HG02938 (cell line): ENCODE measurements at regions not wholly inside any gene's neighbourhood (a gene's known extent, or its start where the extent isn't known, plus 50 kb on each side); places are given as distances from the start of the nearest gene placed in this dataset.
"Not testable (repeated sequence)": the region's sequence is repeated elsewhere in the genome, so short reads cannot be mapped to it uniquely, and the experiment has no call there.

Experiments
- ATAC-seq: cut with Tn5 transposase; IDR thresholded peaks from one replicate; pipeline ENCODE4 v1.9.1; 2021; ENCODE audit warnings: mild to moderate bottlenecking, moderate library complexity; ENCODE audit not compliant: unreplicated experiment

GRCh38 chr4:187715466-187715865 lies 280.1 kb upstream of the ZFP42 start:
- no peak for ATAC-seq

DNA sequence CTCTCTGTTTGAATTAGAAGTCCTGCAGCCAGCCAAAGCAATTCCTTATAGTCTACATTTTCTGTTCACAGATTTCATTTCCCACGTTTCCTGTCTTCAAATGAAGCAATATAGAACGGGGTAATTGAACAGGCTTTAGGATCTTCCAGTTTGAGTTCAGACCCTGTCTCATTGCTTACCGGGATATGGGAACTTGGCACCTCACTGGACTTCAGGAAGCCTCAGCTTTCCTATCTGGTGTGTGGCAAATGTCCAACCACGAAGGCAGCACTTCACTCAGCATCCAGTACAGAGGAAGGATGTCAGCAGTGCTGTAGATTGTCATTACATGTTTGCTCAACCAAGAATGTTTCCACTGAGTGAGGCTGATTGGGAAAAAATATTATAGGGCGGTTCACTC lies 271.1 kb upstream of the ZFP42 start:
- no peak for ATAC-seq

DNA sequence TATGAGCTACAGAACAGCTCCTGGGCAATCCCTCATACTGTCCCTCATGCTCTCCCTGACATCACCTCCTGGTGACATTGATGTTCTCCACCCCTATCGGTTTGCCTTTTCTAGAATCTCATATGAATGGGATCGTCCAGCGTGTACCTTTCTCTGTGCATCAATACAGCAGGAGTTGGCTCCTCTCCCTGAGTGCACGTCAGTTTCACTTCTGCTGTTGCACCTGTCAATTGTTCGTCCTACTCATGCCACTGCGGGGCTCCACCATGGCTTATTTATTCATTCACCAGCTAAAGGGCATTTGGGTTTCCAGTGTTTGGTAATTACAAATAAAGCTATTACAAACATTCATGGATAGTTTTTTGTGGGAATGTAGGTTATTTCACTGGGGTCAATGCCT lies 269.1 kb upstream of the ZFP42 start:
- ATAC-seq, result no peak

GRCh38 chr4:187732524-187732923 lies 263.0 kb upstream of the ZFP42 start:
- ATAC-seq, result no peak

- no peak for ATAC-seq
Observed at GRCh38 chr4:187739771-187740170, 255.8 kb upstream of the ZFP42 start.

GRCh38 chr4:187744911-187745310 lies 250.7 kb upstream of the ZFP42 start:
- no peak for ATAC-seq

GRCh38 chr4:187750652-187751051 lies 244.9 kb upstream of the ZFP42 start:
- not testable (repeated sequence) for ATAC-seq

DNA sequence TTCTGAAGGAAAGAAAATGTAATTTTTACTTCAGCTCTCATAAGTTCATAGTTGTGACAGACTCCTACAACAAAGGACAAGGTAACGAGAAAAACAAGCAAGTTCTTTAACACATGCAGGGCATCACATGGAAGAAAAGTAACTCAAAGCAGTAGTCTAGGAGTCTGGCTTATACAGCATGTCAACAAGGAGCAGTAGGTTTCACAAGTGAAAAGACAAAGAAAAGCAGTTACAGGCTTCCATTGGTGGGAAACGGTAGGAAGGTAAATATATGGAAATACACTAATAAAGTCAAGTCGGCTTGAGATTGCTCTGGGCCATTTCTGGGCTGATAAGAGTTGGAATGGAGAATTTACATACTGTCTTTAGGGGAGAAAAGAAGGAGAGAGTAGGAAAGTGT lies 228.4 kb upstream of the ZFP42 start:
- no peak for ATAC-seq

- no peak for ATAC-seq
Observed at GRCh38 chr4:187767687-187768086, 227.9 kb upstream of the ZFP42 start.

DNA sequence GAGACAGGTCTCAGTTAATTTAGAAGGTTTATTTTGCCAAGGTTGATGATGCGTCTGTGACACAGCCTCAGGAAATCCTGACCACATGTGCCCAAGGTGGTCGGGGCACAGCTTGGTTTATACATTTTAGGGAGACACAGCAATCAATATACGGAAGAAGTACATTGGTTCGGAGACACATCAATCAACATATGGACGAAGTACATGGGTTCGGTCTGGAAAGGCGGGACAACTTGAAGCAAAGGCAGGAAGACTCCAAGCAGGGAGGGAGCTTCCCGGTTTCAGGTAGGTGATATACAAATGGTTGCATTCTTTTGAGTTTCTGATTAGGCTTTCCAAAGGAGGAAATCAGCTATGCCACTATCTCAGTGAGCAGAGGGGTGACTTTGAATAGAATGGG lies 225.2 kb upstream of the ZFP42 start:
- ATAC-seq, result no peak

- ATAC-seq, result no peak
Observed at GRCh38 chr4:187777954-187778353, 217.6 kb upstream of the ZFP42 start.

GRCh38 chr4:187780070-187780469 lies 215.5 kb upstream of the ZFP42 start:
- ATAC-seq, result no peak

DNA sequence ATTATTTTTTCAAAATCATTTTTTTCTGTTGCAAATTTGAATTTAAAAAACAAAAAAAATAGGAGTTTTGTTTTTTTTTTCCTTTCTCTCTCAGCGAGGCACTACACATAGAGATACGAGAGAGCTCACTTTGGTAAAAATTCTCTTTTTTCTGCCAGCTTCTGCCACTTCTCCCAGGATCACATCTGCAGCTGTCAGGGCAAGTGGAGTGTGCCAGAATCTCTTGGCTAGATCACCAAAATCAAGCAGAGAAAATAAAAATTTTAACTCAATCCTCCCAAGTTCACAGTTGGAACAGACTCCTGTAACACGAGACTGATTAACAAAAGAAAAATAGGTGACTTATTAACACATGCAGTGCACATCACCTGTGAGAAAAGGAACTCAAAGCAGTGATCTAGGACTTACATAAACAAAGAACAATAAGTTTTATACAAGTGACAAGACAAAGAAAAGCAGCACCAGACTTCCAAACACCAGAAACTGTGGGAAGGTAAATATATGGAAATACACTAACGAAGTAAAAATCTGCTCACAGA lies 213.2 kb upstream of the ZFP42 start:
- no peak for ATAC-seq

- ATAC-seq, result no peak
Observed at GRCh38 chr4:187786190-187786589, 209.4 kb upstream of the ZFP42 start.

GRCh38 chr4:187789078-187789477 lies 206.5 kb upstream of the ZFP42 start:
- ATAC-seq, result no peak

- ATAC-seq, result no peak
Observed at GRCh38 chr4:187795737-187796136, 199.8 kb upstream of the ZFP42 start.

GRCh38 chr4:187798385-187798784 lies 197.2 kb upstream of the ZFP42 start:
- ATAC-seq, result no peak

GRCh38 chr4:187799735-187800134 lies 195.8 kb upstream of the ZFP42 start:
- ATAC-seq, result no peak

DNA sequence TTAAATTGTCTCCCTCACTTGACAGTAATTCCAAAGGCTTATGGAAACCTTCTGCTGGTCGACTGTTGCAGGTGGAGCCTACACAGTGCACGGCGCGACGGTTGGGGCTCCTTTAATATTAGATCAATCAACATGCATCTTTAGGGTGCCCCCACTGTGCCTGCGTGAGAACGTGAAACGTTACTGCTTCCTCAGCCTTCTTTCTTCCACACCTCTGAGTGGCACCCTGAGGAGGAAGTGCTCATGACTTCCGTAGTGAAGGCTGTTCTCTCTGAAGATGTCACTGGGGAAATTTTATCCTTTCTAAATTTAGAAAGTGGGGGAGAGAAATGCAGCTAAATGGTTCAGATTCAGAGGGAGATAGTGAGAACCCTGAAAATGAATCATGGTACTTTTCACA lies 184.0 kb upstream of the ZFP42 start:
- no peak for ATAC-seq

GRCh38 chr4:187814737-187815465 lies 180.7 kb upstream of the ZFP42 start:
- ATAC-seq, result no peak

GRCh38 chr4:187826725-187827124 lies 168.8 kb upstream of the ZFP42 start:
- ATAC-seq, result no peak

DNA sequence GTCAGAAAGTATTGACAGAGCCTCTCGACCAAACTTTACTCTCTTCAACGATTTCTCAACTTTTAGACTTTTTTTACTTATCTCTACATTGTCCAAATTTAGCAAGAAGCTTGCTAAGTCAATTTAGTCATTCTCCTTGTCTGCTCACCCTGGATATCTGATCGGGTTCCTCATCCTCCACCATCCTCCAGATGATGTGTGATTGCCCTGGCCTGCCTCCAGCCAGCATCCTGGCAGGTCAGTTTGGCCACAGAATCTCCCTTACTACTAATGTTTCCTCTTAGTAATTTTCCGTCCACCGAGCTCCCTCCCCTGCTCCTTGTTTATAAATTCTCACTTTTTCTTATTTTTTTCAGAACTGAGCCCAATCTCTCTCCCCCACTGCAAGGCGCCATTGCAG lies 167.9 kb upstream of the ZFP42 start:
- no peak for ATAC-seq

- ATAC-seq, result no peak
Observed at GRCh38 chr4:187839765-187840164, 155.8 kb upstream of the ZFP42 start.
